ENCODE measurements at regions not wholly inside any gene's neighbourhood (a gene's known extent, or its start where the extent isn't known, plus 50 kb on each side); places are given as distances from the start of the nearest gene placed in this dataset.

- POLR2A ChIA-PET = no interaction called here
- Histone ChIP-seq H3K36me3 (replicated peaks in 1 of 2; ENCODE audit: control insufficient read depth in 1 of 2, insufficient read depth in 2 of 2, low read length in 1 of 2) (no peaks in the 10 kb centered on the region), H4K20me1 (ENCODE audit: insufficient read depth) (no peaks in the 10 kb centered on the region), H3K9ac (no peak overlapping the region), H3K9me2 (no peaks in the 10 kb centered on the region), H2AFZ (ENCODE audit: low read depth) (no peak overlapping the region), H3F3A (replicated peaks; ENCODE audit: insufficient read depth) (no peaks in the 10 kb centered on the region), H3K4me2 (no peak overlapping the region), H3K4me1 (ENCODE audit: control insufficient read depth in 1 of 2, insufficient read depth in 2 of 2, low read depth in 1 of 2, low read length in 1 of 2) (no peaks in the 10 kb centered on the region), H3K9me3 (no peaks in the 10 kb centered on the region), H3K4me3 (ENCODE audit: low read depth in 2 of 2, low read length in 1 of 2) (no peak overlapping the region), H3K79me2 (ENCODE audit: insufficient read depth) (no peaks in the 10 kb centered on the region), H3K27ac (ENCODE audit: low read depth in 2 of 2, low read length in 1 of 2) (no peak overlapping the region), H3K27me3 (ENCODE audit: insufficient read depth) (peaks cover 62% of the 10 kb centered on the region)
- DNase-seq = no peak
- no peak for TF ChIP-seq FOSL2 (IDR thresholded peaks at IDR 0.05; ENCODE audit: borderline replicate concordance, low read depth)
- TF ChIP-seq GABPA (IDR thresholded peaks at IDR 0.05; ENCODE audit: low read depth) = no peak
- TF ChIP-seq RFX5 (IDR thresholded peaks at IDR 0.05; ENCODE audit: low read length) = no peak
- no peak for TF ChIP-seq REST (IDR thresholded peaks at IDR 0.05; ENCODE audit: low read depth, low read length)
- no peak for TF ChIP-seq ELF1 (IDR thresholded peaks at IDR 0.05)
- TF ChIP-seq YY1 (IDR thresholded peaks at IDR 0.05; ENCODE audit: low read depth) = no peak
- no peak for TF ChIP-seq NFIC (IDR thresholded peaks at IDR 0.05; ENCODE audit: borderline replicate concordance)
- TF ChIP-seq USF1 (IDR thresholded peaks at IDR 0.05; ENCODE audit: borderline replicate concordance, low read depth) = no peak
- no peak for TF ChIP-seq EZH2phosphoT487 (IDR thresholded peaks at IDR 0.05; ENCODE audit: borderline replicate concordance, low read depth)
- no peak for TF ChIP-seq POLR2AphosphoS5 (IDR thresholded peaks at IDR 0.05; ENCODE audit: low read depth, low read length)
- no peak for TF ChIP-seq PBX3 (IDR thresholded peaks at IDR 0.05)
- CTCF ChIA-PET = no interaction called here
- 13% methylated on average over 28 of the region's 37 CpGs for WGBS (ENCODE audit: low lambda C conversion rate)
These were observed 369.7 kb downstream of the ALG10 start for GRCh38 chr12:34391771-34392581.

- Histone ChIP-seq H3K36me3 (replicated peaks in 1 of 2; ENCODE audit: control insufficient read depth in 1 of 2, insufficient read depth in 2 of 2, low read length in 1 of 2) (no peaks in the 10 kb centered on the region), H3K79me2 (ENCODE audit: insufficient read depth) (no peaks in the 10 kb centered on the region), H3K4me2 (no peak overlapping the region), H3K4me1 (ENCODE audit: control insufficient read depth in 1 of 2, insufficient read depth in 2 of 2, low read depth in 1 of 2, low read length in 1 of 2) (no peaks in the 10 kb centered on the region), H3F3A (replicated peaks; ENCODE audit: insufficient read depth) (no peaks in the 10 kb centered on the region), H3K4me3 (ENCODE audit: low read depth in 2 of 2, low read length in 1 of 2) (no peak overlapping the region), H3K9me2 (no peaks in the 10 kb centered on the region), H3K27ac (ENCODE audit: low read depth in 2 of 2, low read length in 1 of 2) (no peak overlapping the region), H3K27me3 (ENCODE audit: insufficient read depth) (peaks cover 59% of the 10 kb centered on the region; the same call in 1 of the 2 replicates), H2AFZ (ENCODE audit: low read depth) (no peak overlapping the region), H4K20me1 (ENCODE audit: insufficient read depth) (no peaks in the 10 kb centered on the region), H3K9ac (no peak overlapping the region), H3K9me3 (no peaks in the 10 kb centered on the region)
- 25% methylated on average over 10 of the region's 14 CpGs for WGBS (ENCODE audit: low lambda C conversion rate)
- CTCF ChIA-PET = no interaction called here
- POLR2A ChIA-PET = no interaction called here
- no peak for TF ChIP-seq FOSL2 (IDR thresholded peaks at IDR 0.05; ENCODE audit: borderline replicate concordance, low read depth)
- no peak for TF ChIP-seq RCOR1 (IDR thresholded peaks at IDR 0.05; ENCODE audit: low read length)
- no peak for DNase-seq
These were observed 370.4 kb downstream of the ALG10 start for GRCh38 chr12:34392741-34393085.
